ENCODE measurements at regions not wholly inside any gene's neighbourhood (a gene's known extent, or its start where the extent isn't known, plus 50 kb on each side); places are given as distances from the start of the nearest gene placed in this dataset.

- no peaks in the 10 kb centered on the region for H3K36me3 ChIP-seq (ENCODE audit: insufficient read depth, low read length)
- H3K9me2 ChIP-seq (ENCODE audit: low read depth, low read length): no peaks in the 10 kb centered on the region
- no peak overlapping the region for H3K27ac ChIP-seq (ENCODE audit: low read depth, low read length, poor library complexity, severe bottlenecking)
- no peak overlapping the region for H2AFZ ChIP-seq (ENCODE audit: low read length)
- H3K4me2 ChIP-seq (ENCODE audit: low read length): no peak overlapping the region
- H3F3A ChIP-seq (ENCODE audit: insufficient read depth, low read length): no peaks in the 10 kb centered on the region
- H3K4me3 ChIP-seq (ENCODE audit: low read depth, low read length, poor library complexity, severe bottlenecking): no peak overlapping the region
- no peaks in the 10 kb centered on the region for H3K4me1 ChIP-seq (ENCODE audit: insufficient read depth, low read length, severe bottlenecking)
- H3K9ac ChIP-seq (ENCODE audit: low read length): no peak overlapping the region
- no peaks in the 10 kb centered on the region for H3K79me2 ChIP-seq (ENCODE audit: insufficient read depth, low read length)
- H4K20me1 ChIP-seq (ENCODE audit: insufficient read depth, low read length): no peaks in the 10 kb centered on the region
- no peaks in the 10 kb centered on the region for H3K27me3 ChIP-seq (ENCODE audit: insufficient read depth, low read length)
- no peak for TF ChIP-seq EZH2 (IDR thresholded peaks at IDR 0.05; ENCODE audit: borderline replicate concordance, low read length)
- TF ChIP-seq CTCF (IDR thresholded peaks at IDR 0.05; ENCODE audit: low read length): no peak
- H3K9me3 ChIP-seq (ENCODE audit: low read length): no peaks in the 10 kb centered on the region
Observed at GRCh38 chr5:168157141-168157540, 134.3 kb upstream of the WWC1 start.

- Histone ChIP-seq H3K36me3 (ENCODE audit: insufficient read depth, low read length) (no peaks in the 10 kb centered on the region), H3K9me2 (ENCODE audit: low read depth, low read length) (no peaks in the 10 kb centered on the region), H3F3A (ENCODE audit: insufficient read depth, low read length) (no peaks in the 10 kb centered on the region), H3K79me2 (ENCODE audit: insufficient read depth, low read length) (no peaks in the 10 kb centered on the region), H3K4me2 (ENCODE audit: low read length) (no peak overlapping the region), H3K9me3 (ENCODE audit: low read length) (no peaks in the 10 kb centered on the region), H2AFZ (ENCODE audit: low read length) (no peak overlapping the region), H3K27me3 (ENCODE audit: insufficient read depth, low read length) (no peaks in the 10 kb centered on the region), H3K9ac (ENCODE audit: low read length) (no peak overlapping the region), H3K27ac (ENCODE audit: low read depth, low read length, poor library complexity, severe bottlenecking) (no peak overlapping the region), H3K4me1 (ENCODE audit: insufficient read depth, low read length, severe bottlenecking) (no peaks in the 10 kb centered on the region), H3K4me3 (ENCODE audit: low read depth, low read length, poor library complexity, severe bottlenecking) (no peak overlapping the region), H4K20me1 (ENCODE audit: insufficient read depth, low read length) (no peaks in the 10 kb centered on the region)
- TF ChIP-seq EZH2 (IDR thresholded peaks at IDR 0.05; ENCODE audit: borderline replicate concordance, low read length) (no peak), CTCF (IDR thresholded peaks at IDR 0.05; ENCODE audit: low read length) (no peak)
Observed at GRCh38 chr5:168159425-168159824, 132.0 kb upstream of the WWC1 start.

- H3F3A ChIP-seq (ENCODE audit: insufficient read depth, low read length): no peaks in the 10 kb centered on the region
Observed at GRCh38 chr5:168162464-168162863, 129.0 kb upstream of the WWC1 start.

More at GRCh38 chr5:168162464-168162863, 129.0 kb upstream of the WWC1 start:
- no peak overlapping the region for H3K4me3 ChIP-seq (ENCODE audit: low read depth, low read length, poor library complexity, severe bottlenecking)
- H3K79me2 ChIP-seq (ENCODE audit: insufficient read depth, low read length): no peaks in the 10 kb centered on the region
- H3K27ac ChIP-seq (ENCODE audit: low read depth, low read length, poor library complexity, severe bottlenecking): no peak overlapping the region
- H4K20me1 ChIP-seq (ENCODE audit: insufficient read depth, low read length): no peaks in the 10 kb centered on the region
- no peaks in the 10 kb centered on the region for H3K27me3 ChIP-seq (ENCODE audit: insufficient read depth, low read length)
- TF ChIP-seq EZH2 (IDR thresholded peaks at IDR 0.05; ENCODE audit: borderline replicate concordance, low read length): no peak
- no peak for TF ChIP-seq CTCF (IDR thresholded peaks at IDR 0.05; ENCODE audit: low read length)
- no peak overlapping the region for H2AFZ ChIP-seq (ENCODE audit: low read length)
- no peaks in the 10 kb centered on the region for H3K4me1 ChIP-seq (ENCODE audit: insufficient read depth, low read length, severe bottlenecking)
- H3K9me3 ChIP-seq (ENCODE audit: low read length): no peaks in the 10 kb centered on the region
- H3K4me2 ChIP-seq (ENCODE audit: low read length): no peak overlapping the region
- H3K36me3 ChIP-seq (ENCODE audit: insufficient read depth, low read length): no peaks in the 10 kb centered on the region
- H3K9ac ChIP-seq (ENCODE audit: low read length): no peak overlapping the region
- no peaks in the 10 kb centered on the region for H3K9me2 ChIP-seq (ENCODE audit: low read depth, low read length)
